ENCODE measurements at regions not wholly inside any gene's neighbourhood (a gene's known extent, or its start where the extent isn't known, plus 50 kb on each side); places are given as distances from the start of the nearest gene placed in this dataset.
"Not testable (repeated sequence)": the region's sequence is repeated elsewhere in the genome, so short reads cannot be mapped to it uniquely, and the experiment has no call there.

- no peak for DNase-seq
Measured at GRCh38 chr3:21898316-21898715, 147.3 kb upstream of the ZNF385D start.

- no peak for DNase-seq
Measured at GRCh38 chr3:21901484-21901883, 150.5 kb upstream of the ZNF385D start.

GRCh38 chr3:21902956-21903355, 151.9 kb upstream of the ZNF385D start:
- DNase-seq, result no peak

GRCh38 chr3:21909096-21909495, 158.1 kb upstream of the ZNF385D start:
- DNase-seq, result peak; percentile 7

- peak; percentile 78 for DNase-seq
Measured at GRCh38 chr3:21912711-21913110, 161.7 kb upstream of the ZNF385D start.

GRCh38 chr3:21913791-21914190, 162.8 kb upstream of the ZNF385D start:
- peak; percentile 82 for DNase-seq

- no peak for DNase-seq
Measured at GRCh38 chr3:21914451-21914850, 163.4 kb upstream of the ZNF385D start.

- no peak for DNase-seq
Measured at GRCh38 chr3:21919383-21919782, 168.4 kb upstream of the ZNF385D start.

- peak; percentile 92 for DNase-seq
Measured at GRCh38 chr3:21920421-21920861, 169.4 kb upstream of the ZNF385D start.

GRCh38 chr3:21923156-21923555, 172.1 kb upstream of the ZNF385D start:
- peak; percentile 19 for DNase-seq

GRCh38 chr3:21927261-21927660, 176.3 kb upstream of the ZNF385D start:
- DNase-seq, result no peak

GRCh38 chr3:21934591-21934990, 183.6 kb upstream of the ZNF385D start:
- no peak for DNase-seq

GRCh38 chr3:21936207-21936606, 185.2 kb upstream of the ZNF385D start:
- no peak for DNase-seq

- no peak for DNase-seq
Measured at GRCh38 chr3:21938267-21938681, 187.3 kb upstream of the ZNF385D start.

GRCh38 chr3:21942328-21942727, 191.3 kb upstream of the ZNF385D start:
- DNase-seq, result peak; percentile 98

GRCh38 chr3:21944251-21944650, 193.2 kb upstream of the ZNF385D start:
- DNase-seq, result peak; percentile 46

- no peak for DNase-seq
Measured at GRCh38 chr3:21952856-21953255, 201.8 kb upstream of the ZNF385D start.

- DNase-seq, result peak; percentile 83
Measured at GRCh38 chr3:21954709-21955108, 203.7 kb upstream of the ZNF385D start.

GRCh38 chr3:21955406-21955805, 204.4 kb upstream of the ZNF385D start:
- DNase-seq, result no peak

GRCh38 chr3:21960033-21960432, 209.0 kb upstream of the ZNF385D start:
- no peak for DNase-seq

- DNase-seq, result peak; percentile 71
Measured at GRCh38 chr3:21962456-21962855, 211.4 kb upstream of the ZNF385D start.

GRCh38 chr3:21966457-21966856, 215.4 kb upstream of the ZNF385D start:
- not testable (repeated sequence) for DNase-seq

GRCh38 chr3:21979706-21980105, 228.7 kb upstream of the ZNF385D start:
- DNase-seq, result peak; percentile 70

GRCh38 chr3:21989341-21990042, 238.5 kb upstream of the ZNF385D start:
- DNase-seq, result peak; percentile 10

GRCh38 chr3:21991061-21991460, 240.1 kb upstream of the ZNF385D start:
- DNase-seq, result no peak
